Stimulated activated CD4-positive, alpha-beta T cell treated with anti-CD3 and anti-CD28 coated beads, Interleukin-1b, Interleukin-23, amount 100 ng/mL, for 48 hours (primary cell): ENCODE measurements at regions not wholly inside any gene's neighbourhood (a gene's known extent, or its start where the extent isn't known, plus 50 kb on each side); places are given as distances from the start of the nearest gene placed in this dataset.
"Not testable (repeated sequence)": the region's sequence is repeated elsewhere in the genome, so short reads cannot be mapped to it uniquely, and the experiment has no call there.

Experiments
- DNase-seq: peaks from one replicate; pipeline ENCODE4 v3.0.0-alpha.2; 2020

DNA sequence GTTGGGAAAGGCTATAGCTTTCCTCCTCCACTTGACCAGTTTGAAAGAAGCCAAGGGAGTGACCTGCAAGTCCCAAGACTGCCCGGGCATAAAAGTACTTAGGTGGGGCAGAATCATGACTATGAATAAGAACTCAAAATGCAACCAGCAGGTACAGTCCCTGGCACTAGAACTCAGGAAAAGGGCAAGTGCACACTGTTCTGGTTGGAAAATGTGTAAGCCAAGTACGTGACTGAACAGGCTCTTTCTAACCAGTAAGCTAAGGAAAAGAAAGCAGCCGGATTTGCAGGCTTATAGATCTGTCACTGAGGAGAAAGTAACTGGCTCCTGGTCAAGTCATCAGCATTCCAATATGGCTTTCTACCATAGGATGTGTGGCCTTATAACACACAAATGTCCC, 101.2 kb upstream of the SLC4A7 start:
- no peak for DNase-seq

DNA sequence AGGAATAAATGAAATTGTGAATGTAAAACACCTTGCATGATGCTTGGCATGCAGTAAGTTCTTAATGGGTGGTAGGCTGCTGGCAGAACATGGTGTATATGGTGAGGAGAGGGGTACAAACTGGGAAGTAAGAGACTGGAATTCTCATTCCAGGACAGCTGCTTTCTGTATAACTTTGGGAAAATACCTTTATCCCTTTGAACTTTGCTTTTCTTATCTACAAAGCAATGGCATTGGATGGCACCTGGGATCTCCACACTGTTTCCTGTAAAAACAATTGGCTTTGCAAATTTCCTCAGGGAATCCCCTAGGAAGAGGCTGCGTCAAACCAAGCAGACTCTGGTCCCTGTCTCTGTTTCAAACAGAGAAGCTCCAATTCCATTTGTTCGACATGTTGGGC, 100.7 kb upstream of the SLC4A7 start:
- no peak for DNase-seq

DNA sequence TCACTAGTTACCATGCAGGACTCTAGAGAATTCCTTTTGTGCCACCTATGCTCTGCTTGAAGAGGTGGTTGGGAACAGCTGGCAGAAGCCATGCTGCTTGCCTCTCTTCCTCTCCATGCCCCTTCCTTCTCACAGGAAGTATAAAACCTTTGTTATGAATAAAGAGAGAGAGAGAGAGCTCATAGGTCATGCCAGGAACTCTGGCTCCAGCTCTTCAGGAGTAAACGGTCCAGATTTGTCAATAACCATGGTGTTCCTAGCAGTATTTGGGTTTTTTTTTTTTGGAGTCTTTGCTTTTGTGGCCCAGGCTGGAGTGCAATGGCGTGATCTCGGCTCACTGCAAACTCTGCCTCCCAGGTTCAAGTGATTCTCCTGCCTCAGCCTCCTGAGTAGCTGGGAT, 97.7 kb upstream of the SLC4A7 start:
- no peak for DNase-seq

DNA sequence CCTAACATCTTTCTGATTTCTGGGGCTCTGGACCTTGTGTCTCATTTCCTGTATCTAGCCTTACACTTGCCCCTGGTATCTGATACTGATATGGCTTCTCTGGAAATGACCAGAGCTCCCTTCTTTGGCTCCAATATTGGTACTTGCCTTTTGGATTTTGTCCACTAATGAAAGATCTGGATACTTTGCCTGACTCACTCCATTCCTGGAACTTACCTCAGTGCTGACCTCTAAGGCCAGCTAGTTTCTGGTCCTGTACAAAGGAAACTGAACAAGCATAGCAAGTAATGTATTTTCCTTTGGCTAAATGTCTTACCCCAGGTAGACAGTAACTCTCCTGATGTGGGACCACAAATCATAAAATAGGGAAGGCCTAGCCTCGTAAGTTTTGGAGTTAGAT, 93.8 kb upstream of the SLC4A7 start:
- DNase-seq, result no peak

DNA sequence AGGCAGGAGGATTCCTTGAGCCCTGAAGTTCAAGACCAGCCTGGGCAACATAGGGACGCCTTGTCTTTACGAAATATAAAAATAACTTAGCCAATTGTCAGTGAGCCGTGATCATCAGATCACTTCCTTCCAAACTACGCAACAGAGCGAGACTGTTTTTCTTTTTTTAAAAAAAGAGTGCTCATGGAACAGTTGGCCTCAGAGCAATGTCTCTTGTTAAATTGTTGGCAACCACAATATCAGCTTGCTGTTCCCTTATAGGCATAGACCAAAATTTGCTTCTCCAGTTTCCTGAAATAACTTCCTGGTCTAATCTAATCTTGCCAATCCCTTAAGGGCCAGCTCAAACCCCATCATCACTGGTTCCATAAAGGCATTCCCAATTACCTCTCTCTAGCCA, 93.3 kb upstream of the SLC4A7 start:
- no peak for DNase-seq

DNA sequence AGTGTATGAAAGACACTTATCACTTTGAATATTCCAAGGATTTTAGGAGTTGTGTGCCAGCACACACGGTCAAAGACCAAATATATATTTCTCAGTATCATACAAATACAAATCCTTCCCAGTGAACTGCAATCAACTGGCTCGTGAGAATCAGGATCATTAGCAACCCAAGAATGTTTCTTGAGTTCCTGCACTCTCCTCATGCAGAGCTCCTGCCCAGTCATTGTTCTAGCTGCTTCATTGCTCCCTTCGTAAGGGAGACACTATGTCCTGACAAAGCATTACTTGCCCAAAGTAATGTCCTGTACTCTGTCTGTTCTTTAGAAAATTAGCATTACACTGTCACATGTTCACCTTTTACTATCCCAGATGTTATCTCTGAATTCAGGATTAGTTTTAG, 92.0 kb upstream of the SLC4A7 start:
- DNase-seq, result no peak

DNA sequence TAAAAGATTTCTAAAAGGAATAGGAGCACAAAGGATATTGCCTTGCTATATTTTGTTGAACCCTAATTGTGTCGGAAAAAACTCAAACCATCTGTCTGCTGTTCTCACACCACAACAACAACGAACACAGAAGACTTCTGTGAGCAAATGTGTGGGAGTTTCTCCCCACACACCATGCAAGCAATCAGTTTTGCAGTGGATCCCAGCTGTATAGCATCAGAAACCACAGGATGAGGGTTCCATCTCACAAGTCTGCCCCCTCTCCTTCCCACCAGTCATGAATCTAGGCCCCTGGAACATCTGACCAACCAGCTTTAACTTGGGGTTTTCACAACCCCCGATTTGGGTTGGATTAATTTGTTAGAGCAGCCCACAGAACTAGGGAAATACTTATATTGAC, 91.3 kb upstream of the SLC4A7 start:
- DNase-seq, result no peak

DNA sequence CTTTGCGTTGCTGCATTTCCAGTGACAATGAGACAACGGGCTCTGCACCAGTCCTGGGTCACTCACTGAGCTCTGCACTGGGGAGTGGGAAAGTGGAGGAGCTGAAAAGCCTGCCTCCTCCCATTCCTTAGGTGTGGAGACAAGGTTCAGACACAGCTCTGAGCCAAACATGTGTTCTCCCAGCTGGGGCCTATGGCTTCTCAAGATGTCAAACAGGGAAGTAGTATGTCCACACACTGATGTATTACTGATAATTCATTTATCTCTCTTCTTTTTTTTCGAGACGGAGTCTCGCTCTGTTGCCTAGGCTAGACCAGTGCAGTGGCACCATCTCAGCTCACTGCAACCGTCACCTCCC, 90.2 kb upstream of the SLC4A7 start:
- no peak for DNase-seq

DNA sequence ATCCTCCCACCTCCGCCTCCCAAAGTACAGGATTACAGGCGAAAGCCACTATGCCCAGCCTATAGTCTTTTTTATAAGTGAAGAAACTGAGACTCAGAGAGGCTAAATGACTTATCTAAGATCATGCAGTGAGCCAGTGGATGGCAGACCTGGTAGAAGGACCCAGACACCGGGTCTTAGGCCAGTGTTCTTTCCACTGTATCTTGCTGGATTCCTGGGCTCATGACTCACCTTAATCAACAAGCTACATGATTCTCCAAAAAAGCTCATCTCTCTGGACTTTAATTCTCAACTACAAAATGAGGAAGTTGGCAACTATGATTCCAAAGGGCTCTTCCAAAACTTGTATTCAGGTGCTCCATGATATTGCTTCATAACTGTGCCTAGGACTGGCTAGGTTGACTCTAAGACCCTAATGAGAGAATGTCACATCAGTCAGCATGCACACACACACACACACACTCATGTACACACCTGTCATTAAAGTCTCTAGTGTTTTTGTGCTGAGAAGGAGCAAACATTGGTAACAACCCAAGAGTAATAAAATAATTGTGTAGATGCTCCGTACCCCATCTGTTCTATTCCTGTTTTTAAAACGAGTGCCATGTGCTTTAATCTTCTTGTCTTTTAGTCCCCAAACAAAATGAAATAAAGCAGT, 89.7 kb upstream of the SLC4A7 start:
- no peak for DNase-seq

DNA sequence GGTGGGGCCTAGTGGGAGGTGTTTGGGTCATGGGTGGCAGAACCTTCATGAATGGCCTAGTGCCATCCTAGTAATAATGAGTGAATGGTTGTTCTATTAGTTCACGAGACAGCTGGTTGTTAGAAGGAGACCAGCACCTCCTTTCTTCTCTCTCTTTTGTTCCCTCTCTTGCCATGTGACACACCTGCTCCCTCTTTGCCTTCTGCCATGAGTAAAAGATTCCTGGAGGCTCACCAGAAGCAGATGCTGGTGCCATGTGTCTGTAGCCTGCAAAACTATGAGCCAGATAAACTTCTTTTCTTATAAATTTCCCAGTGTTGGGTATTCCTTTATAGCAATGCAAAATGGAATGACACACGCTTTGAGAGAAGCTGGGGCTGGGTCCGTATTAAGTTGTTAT, 89.0 kb upstream of the SLC4A7 start:
- no peak for DNase-seq

DNA sequence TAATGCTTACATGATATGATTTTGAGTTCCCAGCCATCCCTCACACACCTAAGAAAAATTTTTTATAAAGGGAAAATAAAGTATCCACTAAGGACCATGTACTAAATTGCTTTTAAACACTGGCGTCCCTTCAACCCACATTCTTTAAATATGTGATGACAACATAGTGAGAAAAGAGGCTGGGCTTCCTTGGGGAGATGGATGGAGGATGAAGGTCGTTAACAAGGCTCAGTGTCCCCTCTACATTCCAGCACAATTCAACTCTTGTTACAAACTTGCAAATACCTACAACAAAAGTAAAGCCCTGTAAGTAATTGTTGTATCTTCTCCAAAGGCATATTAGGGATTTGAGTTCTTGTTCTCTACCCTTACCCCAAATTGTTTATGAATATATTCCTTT, 87.2 kb upstream of the SLC4A7 start:
- DNase-seq, result no peak

DNA sequence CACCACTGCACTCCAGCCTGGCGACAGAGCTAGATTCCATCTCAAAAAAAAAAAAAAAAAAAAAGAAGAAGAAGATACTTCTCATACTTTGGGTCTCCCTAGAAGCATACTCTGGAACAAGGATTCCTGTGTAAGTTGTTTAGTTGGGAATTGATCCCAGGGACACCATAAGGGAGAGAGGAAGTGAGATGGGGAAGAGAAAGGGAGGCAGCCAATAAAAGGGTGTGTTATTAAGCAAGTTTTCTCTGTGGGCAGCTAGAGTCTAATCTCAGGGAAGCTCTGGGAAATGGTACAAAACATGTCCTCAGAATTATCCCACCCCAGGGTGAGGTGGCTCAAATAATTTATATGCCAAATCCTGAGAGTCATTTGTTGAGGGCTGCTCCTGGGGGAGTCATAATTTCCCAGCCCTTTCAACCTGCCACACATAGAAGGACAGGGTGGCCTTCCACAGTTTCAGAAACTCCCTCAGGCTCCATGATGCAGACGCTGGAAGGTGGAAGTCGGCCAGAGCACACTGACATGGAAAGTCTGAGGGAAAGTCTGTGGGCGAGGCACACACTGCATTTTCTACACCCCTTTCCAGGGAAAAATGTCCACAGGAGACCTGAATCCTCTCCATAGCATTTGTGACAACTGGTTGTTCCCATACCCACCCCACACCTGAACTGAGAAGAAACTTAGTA, 86.4 kb upstream of the SLC4A7 start:
- DNase-seq, result no peak

DNA sequence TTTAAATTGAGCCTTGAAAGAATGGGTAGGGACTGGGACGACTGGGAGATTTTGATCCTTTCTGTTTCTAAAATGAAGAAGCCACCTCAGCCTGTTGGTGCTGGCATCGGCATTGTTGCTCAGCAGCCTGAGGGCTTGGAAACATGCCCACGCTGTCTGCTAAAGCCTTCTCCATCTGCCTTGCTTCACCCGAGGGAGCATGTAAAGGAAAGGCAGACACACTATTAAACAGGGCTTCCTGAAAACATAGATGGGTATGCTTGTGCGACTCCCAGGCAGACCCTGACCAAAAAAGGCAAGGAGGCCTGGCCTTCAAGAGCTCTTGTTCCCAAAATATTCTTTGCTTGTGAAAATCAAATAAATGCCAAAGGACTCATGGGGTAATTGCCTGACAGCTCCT, 84.2 kb upstream of the SLC4A7 start:
- DNase-seq, result no peak

DNA sequence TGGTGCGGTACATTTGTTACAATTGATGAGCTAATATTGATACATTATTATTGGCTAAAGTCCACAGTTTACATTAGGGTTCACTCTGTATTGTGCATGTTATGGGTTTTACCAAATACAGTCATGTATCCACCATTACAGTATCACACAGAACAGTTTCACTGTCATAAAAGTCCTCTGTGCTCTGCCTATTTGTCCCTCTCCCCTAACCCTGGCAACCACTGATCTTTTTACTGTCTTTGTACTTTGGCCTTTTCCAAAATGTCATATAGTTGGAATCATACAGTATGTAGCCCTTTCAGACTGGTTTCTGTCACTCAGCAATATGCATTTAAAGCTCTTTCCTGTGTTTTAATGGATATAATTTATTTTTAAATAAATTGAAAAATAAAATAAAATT, 83.1 kb upstream of the SLC4A7 start:
- DNase-seq, result no peak

DNA sequence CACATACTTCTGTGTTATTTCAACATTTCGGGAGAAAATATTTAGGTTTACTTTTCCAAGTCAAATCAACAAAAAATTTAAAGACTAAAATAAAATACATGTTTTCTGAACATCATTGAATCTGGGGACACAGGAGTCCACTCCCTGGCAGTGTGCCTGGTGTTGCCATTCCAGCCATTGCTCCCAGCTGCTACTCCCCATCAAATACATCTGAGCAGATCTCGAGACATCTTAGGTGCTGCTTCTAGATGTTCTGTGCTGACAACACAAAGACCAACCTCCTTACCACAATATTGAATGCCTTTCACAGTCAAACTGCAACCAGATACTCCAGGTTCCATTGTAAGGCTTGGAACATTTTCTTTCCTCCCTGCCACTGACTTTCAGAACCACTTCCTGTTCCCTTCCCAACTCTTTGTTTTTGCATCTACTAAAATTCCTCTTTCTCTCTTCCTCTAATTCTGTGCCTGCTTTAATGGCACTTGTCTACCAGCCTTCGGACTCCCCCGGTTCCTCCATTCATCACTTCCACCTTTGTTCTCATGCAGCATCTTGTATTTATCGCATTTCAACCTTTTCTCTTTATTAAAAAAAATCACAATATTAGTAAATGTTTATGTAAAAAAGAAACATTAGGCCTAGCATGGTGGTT, 81.1 kb upstream of the SLC4A7 start:
- DNase-seq, result no peak

DNA sequence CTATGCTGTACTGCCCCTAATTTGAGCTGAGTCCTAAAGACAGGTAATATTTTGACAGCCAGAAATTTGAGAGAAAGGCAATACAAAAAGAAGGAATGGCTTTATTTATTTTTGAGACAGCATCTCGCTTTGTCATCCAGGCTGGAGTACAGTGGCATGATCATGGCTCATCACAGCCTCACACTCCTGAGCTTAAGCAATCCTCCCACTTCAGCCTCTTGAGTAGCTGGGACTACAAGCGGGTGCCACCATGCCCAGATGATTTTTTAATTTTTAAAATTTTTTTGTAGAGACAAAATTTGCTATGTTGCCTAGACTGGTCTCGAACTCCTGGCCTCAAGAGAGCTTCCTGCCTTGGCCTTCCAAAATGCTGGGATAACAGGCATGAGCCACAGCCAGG, 77.4 kb upstream of the SLC4A7 start:
- DNase-seq, result no peak

DNA sequence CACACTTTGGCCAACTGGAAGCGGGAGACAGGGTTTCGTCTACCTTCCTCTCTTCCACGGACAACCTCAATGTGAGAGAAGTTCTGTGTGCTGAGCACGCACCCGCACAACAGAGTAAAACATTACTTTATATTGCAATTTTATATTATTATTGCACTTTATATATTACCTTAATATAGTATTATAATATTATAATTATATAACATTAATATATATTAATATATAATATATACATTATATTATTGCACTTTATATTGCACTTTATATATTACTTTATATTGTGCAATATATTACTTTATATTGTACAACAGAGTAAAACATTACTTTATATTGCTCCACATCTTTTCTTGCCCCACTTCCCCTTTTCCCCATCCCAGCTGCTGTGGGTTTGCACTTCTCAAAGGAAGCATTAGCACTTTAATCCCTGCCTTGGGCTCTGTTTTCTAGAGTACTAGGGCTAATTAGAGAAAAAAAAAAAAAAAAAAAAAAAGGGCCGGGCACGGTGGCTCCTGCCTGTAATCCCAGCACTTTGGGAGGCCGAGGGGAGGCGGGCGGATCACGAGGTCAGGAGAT, 76.4 kb upstream of the SLC4A7 start:
- DNase-seq, result no peak

DNA sequence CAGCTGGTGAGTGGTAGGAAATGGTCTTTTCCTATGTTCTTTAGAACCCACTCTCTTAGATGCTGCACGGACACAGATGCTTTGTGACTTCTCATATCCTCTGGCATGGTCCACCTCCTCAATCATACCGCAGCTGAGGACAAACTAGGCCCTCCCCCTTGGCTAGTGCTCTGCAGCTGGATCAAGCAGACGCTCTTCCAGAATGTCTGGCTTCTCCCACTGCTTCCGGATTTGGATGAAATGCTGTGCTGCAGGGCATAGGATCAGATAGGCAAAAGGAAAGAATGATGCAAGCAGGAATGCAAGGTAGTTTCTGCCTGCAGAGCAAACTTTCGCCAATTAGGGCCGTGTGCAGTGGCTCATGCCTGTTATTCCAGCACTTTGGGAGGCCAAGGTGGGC, 75.7 kb upstream of the SLC4A7 start:
- DNase-seq, result no peak

DNA sequence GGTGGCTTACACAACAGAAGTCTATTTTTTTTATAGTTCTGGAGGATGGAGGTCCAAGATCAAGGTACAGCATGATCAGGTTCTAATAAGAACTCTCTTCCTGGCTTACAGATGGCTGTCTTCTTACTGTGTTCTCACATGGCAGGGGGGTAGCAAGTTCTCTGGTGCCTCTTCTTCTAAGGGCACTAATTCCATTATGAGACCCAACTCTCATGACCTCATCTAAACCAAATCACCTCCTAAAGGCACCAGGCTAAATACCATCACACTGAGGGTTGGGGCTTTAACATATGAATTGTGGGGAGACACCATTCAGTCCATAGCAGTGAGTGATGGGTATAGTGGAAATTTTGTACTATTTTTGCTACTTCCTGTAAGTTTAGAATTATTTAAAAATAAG, 75.2 kb upstream of the SLC4A7 start:
- no peak for DNase-seq

DNA sequence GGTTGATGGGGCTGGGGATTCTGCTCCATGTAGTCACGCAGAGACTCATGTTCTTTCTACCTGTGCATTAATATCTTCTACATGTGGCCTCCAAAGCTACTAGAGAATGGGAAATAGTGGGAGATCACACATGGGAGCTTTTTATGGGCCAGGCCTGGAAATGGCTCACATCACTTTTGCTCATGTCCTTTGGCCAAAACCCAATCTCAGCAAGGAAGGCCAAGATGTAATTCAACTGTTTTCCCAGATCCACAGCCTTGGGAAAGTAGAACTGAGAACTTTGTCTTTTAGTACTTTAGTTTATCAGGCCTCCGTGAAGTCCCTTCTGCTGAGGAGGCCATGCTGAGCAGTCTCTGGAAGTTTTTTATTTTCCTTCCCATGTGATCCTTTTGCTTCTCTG, 73.2 kb upstream of the SLC4A7 start:
- DNase-seq, result no peak

DNA sequence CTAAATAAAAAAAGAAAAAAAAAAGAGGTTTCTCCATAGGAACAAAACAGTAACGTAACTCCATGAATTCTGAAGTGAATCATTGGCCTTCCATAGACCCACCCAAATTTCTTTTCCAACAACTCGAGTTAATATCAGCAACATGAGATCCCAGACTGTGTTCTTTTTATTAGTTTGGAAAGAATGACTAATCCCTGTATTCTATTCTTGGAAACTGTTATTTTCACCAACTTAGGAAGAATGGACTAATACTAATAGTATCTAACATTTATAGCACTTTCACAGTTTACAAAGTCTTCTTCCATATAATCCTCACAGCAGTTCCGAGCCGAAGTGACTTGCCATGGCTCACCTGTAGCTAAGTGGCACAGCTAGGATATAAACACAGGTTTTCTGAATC, 72.7 kb upstream of the SLC4A7 start:
- no peak for DNase-seq

DNA sequence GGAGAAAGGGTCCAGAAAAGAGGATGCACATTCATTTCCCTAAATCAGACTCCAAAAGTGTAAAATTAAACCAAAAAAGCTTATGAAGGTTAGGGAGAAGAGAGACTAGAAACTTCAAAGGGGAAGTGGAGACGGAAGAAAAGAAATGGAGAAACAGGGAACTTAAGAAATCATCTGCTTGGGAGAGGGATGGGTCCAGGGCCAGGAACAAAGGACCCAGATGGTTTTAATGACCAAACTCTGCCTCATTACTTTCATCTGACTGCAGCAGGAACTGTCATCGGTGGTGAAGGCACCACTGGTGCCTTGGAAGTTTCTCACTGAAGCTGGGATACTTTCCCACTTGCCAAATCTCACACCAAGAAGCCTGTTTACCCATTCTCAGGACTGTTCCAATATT, 70.5 kb upstream of the SLC4A7 start:
- DNase-seq, result no peak

DNA sequence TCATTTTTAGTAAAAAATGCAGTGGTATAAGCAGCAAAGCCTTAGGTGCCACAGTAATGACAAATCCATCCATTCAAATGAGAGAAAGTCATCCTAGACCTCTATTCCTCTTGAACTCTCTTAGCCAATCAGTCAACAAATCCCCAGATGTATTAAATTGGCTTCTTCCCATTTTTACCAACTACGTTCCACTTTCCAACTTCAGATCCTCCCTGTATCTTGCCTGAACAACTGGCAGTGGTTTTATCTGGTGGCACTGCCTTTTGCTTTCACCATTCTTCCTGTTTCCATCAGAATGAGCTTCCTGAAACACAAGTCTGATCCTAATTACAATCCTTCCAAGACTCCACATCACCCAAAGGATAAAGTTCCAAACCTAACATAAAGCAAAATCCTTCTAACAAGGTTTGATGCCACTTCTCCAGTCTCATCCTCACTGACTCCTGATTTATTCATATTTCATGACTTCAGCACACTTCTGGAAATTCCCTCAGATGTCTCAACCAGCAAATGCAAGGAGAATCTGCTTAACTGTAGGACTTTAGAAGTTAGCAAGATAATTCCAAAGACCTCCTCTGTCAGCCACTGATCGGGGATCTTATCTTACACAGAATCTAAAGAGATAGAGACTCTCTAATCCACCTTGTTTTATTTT, 69.8 kb upstream of the SLC4A7 start:
- DNase-seq, result no peak

DNA sequence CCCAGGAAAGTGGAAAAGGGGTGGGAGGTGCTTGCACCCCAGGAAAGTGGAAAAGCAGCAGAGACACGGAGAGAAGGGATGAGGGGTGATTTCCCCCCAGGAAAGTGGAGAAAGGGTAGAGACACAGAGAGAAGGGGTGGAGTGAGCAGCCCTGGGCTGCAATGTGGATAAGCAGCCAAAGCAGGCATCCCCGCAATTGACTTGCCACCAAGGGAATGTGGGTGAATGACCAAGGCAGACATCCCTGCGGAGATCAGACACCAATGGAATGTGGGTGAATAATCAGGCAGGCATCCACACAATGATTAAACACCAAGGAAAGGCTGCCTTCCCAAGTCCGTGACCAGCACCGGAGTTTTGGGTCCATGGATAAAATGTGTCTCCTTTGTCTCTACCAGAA, 68.5 kb upstream of the SLC4A7 start:
- DNase-seq, result not testable (repeated sequence)
